ENCODE measurements at regions not wholly inside any gene's neighbourhood (a gene's known extent, or its start where the extent isn't known, plus 50 kb on each side); places are given as distances from the start of the nearest gene placed in this dataset.

DNA sequence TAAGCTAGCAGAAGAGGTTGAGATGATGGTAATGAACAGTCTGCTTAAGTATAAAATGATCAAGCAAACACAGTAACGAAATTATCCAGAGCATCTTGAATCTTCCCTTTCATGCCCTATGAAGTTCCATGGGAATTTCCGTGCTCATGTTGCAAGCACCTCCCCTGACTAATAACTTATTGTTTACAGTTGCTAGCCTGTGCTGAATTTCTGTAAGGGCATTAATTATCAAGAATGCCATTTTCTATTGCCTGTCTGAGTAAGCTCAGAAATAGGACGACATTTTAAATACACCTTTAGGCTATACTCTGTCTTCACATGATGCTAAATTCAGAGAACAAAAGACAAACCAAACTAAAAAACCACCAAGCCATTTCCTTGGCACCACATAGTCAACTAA lies 257.5 kb upstream of the LRTM1 start:
- DNase-seq (ENCODE audit: low read depth in 3 of 3, low spot score in 2 of 3): no peak

DNA sequence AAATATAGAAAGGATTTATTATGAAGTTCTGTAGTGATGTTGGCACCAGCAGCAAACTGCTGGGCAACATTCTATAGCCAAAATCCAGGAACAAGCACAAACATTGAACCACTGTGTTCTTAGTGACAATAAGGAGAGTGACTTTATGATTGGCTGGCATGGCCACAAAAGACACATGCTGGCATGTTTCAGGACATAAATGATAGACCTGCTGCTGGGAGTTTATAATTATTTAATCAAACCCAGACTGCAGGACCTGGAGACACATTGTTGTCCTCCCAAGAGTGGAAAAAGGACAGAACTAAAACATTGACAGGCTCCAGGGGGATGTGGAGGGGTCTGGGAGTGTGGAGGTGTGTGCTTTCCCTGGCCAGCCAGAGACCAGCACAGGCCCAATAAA lies 255.3 kb upstream of the LRTM1 start:
- DNase-seq (ENCODE audit: low read depth in 3 of 3, low spot score in 2 of 3): no peak

GRCh38 chr3:55180936-55181535 lies 253.2 kb upstream of the LRTM1 start:
- peak in 1 of 3 donors; percentile 21 for DNase-seq (ENCODE audit: low read depth in 3 of 3, low spot score in 2 of 3)

DNA sequence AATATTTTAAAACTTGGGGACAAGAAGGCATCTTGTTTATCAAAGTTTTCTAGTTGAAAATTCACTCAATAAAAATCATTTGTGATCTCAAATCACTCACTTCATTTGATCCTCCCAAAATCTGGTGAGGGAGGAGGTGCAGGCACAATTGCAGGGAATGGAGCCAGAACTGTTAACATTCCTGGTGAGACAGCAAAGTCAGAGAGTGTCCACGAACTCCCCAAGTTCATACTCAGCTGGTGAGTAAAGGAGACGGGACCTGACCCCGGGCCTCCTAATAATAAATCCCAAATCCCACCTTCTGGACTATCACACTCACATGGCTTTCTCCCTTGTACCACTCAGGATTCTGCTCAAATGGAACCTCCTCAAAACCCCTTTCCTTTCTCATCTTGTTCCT lies 252.3 kb upstream of the LRTM1 start:
- no peak for DNase-seq (ENCODE audit: low read depth in 3 of 3, low spot score in 2 of 3)

DNA sequence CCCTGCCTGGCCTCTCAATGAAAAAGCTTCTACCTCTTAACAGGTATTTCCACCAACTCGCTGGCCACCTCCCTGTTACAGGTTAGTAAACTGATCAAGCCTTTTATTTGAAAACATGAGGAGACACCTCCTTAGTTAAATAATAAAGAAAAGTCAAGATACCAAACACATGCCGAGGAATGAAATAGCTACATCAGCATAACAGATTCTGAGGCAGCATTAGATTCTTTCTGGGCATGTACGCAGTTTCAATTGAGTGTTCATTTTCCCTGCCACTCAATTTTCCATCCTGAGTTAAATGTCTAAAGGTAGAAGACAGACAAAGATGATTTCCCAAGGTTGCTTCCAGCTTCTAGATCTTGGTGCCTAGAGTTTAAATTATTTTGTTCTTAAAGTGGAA lies 250.5 kb upstream of the LRTM1 start:
- no peak for DNase-seq (ENCODE audit: low read depth in 3 of 3, low spot score in 2 of 3)

- DNase-seq (ENCODE audit: low read depth in 3 of 3, low spot score in 2 of 3): no peak
These were observed 249.9 kb upstream of the LRTM1 start for GRCh38 chr3:55177749-55178148.

DNA sequence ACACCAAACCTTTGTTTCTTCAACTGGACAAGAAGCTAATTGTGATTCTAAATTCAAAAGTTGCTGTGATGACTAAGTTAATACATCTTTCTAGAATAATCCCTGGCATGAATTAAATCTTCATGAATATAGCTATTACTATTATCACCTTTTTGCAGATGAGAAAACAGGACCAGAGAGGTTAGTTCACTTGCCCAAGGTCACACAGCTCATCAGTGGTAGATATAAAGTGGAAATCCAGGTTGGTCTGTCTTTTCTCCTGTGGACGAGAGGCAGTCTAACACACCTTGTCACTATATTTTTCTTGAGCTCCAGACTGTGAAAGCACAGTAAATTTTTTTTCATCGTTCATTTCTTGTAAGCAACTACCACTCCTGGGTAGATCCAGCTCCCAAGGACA lies 247.6 kb upstream of the LRTM1 start:
- DNase-seq (ENCODE audit: low read depth in 3 of 3, low spot score in 2 of 3): no peak

GRCh38 chr3:55174747-55175146 lies 246.9 kb upstream of the LRTM1 start:
- no peak for DNase-seq (ENCODE audit: low read depth in 3 of 3, low spot score in 2 of 3)

GRCh38 chr3:55173504-55173903 lies 245.6 kb upstream of the LRTM1 start:
- no peak for DNase-seq (ENCODE audit: low read depth in 3 of 3, low spot score in 2 of 3)

- DNase-seq (ENCODE audit: low read depth in 3 of 3, low spot score in 2 of 3): no peak
These were observed 245.1 kb upstream of the LRTM1 start for GRCh38 chr3:55172913-55173312.

DNA sequence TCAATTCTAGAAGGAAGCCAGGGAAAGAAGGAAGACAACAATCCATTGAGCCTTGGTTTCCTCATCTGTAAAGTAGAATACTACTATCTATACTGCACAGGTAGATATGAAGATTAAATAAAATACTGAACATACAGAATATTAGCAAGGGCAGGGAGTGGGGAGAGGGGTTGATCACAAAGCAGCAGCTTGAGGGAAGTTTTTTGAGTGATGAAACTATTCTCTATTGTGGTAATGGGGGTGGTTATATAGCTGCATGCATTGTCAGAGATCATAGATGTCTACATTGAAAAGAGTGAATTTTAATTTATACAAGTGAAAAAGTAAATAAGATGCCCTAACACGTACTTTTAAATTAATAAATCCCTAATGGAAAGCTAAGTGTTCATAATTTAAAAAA lies 242.6 kb upstream of the LRTM1 start:
- DNase-seq (ENCODE audit: low read depth in 3 of 3, low spot score in 2 of 3): no peak

- DNase-seq (ENCODE audit: low read depth in 3 of 3, low spot score in 2 of 3): no peak
These were observed 241.8 kb upstream of the LRTM1 start for GRCh38 chr3:55169608-55170072.

DNA sequence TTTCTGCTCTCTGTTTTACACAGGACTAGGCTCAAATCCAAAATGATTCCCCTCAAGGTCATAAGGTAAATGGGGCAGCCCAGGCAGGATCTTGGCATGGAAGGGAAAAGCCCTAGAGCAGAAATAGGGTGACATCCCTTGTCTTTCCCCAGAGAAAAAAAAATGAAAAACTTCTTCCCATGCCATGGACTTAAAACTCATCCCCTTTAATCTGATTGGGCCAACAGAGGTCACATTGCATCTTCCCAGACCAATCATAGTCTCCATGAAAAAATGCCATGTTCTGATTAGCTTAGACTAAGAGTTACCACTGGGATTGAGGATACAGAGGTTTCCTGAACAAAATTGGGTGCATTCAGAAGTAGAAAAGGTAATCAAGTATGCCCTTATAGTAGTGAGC lies 241.3 kb upstream of the LRTM1 start:
- no peak for DNase-seq (ENCODE audit: low read depth in 3 of 3, low spot score in 2 of 3)

DNA sequence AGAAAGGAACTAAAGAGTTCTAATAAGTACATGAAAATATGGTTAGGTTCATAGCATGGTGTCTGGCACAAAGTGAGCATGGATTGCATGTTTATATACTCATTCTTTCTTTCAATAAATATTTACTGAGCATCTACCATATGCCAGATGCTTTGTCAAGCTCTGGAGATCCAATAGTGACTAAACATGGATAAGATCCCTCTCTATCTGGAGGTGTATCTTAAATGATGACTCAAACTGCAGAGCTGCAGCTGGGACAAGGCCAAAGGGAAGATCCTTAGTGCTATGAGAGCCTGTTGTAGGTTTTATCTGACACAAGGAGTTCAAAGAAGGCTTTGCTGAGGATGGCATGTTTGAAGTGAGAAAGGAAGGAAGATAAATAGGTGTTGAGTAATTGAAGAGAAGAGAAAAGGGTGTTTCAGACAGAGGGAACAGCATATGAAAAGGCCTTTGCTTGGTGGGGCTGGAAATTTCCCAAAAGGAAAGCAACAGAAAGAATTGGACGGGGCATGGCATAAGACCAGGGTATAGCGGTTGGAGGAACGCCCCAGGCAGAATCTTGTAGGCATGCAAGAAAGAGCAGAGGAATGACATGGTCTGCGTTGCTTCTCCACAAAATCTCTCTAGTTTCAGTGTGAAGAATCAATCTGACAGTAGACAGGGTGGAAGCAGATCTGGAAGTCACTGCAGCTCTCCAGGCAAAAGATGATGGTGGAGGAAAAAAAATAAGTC lies 239.9 kb upstream of the LRTM1 start:
- no peak for DNase-seq (ENCODE audit: low read depth in 3 of 3, low spot score in 2 of 3)

GRCh38 chr3:55166576-55167555 lies 239.0 kb upstream of the LRTM1 start:
- DNase-seq (ENCODE audit: low read depth in 3 of 3, low spot score in 2 of 3): no peak

GRCh38 chr3:55165704-55166405 lies 238.0 kb upstream of the LRTM1 start:
- no peak for DNase-seq (ENCODE audit: low read depth in 3 of 3, low spot score in 2 of 3)

DNA sequence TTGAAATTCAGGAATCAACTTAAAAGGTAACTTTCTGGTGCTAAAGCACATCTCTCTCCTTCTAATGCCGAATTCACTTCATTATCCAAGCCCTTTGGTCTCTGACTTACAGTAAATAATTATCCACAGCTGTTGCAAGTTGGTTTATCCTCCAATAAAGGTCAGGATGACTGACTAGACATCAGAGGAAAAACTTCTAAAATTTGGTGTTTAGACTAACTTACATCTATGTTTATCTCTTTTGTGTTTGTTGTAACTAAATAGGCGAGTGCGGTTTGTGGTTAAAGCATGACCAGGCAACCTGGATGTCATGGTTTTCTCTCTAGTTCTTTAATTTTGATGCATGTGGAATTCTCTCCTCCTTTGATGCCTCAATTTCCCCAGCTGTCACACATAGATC lies 237.4 kb upstream of the LRTM1 start:
- no peak for DNase-seq (ENCODE audit: low read depth in 3 of 3, low spot score in 2 of 3)

GRCh38 chr3:55164876-55165275 lies 237.0 kb upstream of the LRTM1 start:
- DNase-seq (ENCODE audit: low read depth in 3 of 3, low spot score in 2 of 3): no peak

DNA sequence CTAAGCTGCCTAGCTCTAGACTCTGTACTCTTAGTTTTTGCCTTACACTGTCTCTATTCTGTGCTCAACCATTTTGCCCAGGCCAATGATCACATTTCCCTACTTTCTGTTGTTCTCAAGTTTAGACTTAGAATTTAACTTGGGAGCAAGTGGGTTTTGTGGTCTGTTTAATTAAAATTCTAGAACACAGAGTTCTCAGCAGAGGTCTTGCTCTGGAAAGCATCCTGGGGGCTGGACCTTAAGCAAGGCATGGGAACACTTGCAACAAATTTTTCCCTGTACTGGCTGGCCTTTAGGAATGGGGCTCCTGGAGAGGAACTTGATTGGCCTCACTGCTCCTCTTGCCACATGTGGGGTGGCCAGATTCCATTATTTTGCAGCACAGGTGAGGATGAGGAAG lies 236.3 kb upstream of the LRTM1 start:
- DNase-seq (ENCODE audit: low read depth in 3 of 3, low spot score in 2 of 3): no peak

GRCh38 chr3:55163421-55163820 lies 235.6 kb upstream of the LRTM1 start:
- DNase-seq (ENCODE audit: low read depth in 3 of 3, low spot score in 2 of 3): no peak

Measured in right renal cortex interstitium (tissue), 3 donors.